NOMO-1 (cell line): ENCODE measurements at regions not wholly inside any gene's neighbourhood (a gene's known extent, or its start where the extent isn't known, plus 50 kb on each side); places are given as distances from the start of the nearest gene placed in this dataset.
"Not testable (repeated sequence)": the region's sequence is repeated elsewhere in the genome, so short reads cannot be mapped to it uniquely, and the experiment has no call there.

Experiments
- DNase-seq, 2 experiments: peaks; one replicate each; lab custom pipeline; 2025; ENCODE audit not compliant: unreplicated experiment in 2 of 2; lab: John Stamatoyannopoulos, UW

DNA sequence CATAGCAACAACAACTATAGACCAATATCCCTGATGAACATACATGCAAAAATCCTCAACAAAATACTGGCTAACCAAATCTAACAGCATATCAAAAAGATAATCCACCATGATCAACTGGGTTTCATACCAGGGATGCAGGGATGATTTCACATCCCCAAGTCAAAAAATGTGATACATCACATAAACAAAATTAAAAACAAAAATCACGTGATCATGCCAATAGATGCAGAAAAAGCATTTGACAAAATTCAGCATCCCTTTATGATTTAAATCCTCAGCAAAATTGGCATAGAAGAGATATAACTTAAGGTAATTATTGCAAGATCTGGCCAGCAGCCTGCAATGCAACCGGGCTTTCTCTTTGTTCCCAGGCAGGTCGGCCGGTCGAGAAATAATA lies 735.1 kb upstream of the SGO1 start:
- not testable (repeated sequence) for DNase-seq

GRCh38 chr3:20916951-20917606 lies 731.1 kb upstream of the SGO1 start:
- no peak for DNase-seq

DNA sequence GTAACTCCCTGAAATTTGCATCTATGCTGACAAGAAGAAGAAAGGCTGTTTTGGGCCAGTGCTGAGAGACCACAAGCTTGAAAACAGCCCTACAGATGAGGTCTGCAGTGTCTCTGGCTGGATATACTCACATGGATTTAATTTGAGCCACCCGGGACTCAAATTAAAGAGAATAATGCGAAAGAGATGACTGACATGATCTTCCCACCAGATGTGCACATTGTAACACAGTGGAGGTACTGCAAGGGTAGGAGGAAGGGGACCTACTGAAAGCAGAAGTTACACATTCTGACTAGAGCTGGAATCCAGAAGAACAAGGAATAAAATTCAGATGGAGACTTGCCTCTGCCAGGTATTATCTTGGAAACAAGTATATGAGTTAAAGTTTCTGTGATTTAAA lies 728.3 kb upstream of the SGO1 start:
- no peak for DNase-seq

DNA sequence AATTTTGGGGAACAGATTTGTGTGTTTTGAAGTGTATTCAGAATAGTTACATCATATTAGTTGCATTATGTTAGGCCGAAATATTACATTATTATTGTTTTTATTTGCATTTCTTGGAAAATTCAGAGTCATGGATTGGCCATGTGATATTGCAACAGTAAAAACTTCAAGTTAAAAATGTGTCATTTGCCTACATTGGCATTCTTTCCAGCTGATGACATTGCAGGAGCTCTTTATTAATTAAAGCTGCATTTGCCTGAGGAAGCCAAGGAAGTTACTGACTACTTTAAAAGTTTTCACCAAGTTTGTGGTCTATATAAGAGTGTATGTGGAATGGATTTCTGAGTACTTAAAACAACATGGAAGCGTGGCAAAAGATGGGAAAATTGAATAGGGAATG lies 726.4 kb upstream of the SGO1 start:
- no peak for DNase-seq

DNA sequence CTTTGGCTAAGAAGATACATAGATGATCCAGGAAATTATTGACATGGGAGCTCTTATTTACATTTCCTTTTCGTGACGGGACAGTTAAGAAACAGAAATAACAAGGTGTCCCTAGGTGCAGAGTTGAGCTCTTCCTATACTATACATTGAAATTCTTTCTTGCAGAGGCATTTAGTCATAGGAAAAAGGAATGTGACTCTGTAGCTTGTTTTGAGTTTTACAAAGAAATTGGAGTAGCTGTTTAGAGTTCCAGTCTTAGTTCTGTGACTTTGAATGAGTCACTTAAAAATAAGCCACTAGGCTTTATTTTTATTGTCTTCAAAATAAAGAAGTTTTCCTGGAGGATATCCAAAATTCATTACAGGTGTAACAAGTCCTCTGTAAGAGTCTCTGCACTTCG lies 723.5 kb upstream of the SGO1 start:
- DNase-seq: no peak

DNA sequence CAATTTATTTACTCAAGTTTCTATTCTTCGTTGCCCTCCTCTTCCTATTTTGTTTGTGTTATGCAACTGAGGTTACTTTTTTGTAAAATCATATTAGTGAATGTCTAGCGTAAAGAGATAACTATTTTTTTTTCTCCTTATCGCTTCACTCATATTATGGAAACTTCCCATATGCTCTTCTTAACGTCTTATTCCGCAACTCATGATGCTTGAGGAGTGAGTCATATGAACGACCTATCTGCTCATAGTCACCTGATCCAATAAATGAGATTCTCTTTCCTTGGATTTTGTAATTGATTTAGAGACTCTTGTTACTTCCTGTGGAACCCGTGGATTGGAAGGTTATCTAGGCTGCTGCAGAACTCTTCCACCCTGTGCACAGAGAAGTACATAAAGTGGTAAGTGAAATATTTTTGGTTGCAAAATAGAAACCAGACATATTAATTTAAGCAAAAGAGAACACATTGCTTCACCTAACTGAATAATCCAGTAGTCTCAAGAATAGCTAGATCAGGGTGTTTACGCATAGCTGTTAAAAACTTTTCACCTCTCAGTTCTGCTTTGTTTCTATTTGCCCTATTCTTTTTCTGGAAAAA lies 719.3 kb upstream of the SGO1 start:
- DNase-seq: peak; percentile 4 to 69

GRCh38 chr3:20904671-20905070 lies 718.7 kb upstream of the SGO1 start:
- DNase-seq: no peak

- DNase-seq: no peak
Observed at GRCh38 chr3:20898962-20899361, 713.0 kb upstream of the SGO1 start.

- no peak for DNase-seq
Observed at GRCh38 chr3:20890111-20890519, 704.1 kb upstream of the SGO1 start.

DNA sequence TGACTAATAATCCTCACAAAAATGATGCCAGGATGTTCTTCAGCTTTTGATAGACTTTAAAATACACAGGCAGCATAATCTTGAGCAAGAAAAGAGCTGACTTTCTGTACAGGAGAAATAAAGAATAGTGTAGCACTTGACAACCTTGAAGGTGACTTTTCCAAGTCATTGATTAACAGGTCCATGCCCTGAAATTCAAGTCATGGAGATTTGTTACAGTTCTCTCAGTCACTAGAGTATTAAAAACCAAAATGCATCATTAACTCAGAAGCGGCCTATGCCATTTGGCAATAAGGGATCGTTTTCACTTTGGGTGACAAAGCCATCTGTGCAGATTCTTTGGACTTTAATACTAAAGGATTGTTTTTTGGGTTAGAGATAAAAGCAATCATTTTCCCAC lies 692.7 kb upstream of the SGO1 start:
- no peak for DNase-seq

DNA sequence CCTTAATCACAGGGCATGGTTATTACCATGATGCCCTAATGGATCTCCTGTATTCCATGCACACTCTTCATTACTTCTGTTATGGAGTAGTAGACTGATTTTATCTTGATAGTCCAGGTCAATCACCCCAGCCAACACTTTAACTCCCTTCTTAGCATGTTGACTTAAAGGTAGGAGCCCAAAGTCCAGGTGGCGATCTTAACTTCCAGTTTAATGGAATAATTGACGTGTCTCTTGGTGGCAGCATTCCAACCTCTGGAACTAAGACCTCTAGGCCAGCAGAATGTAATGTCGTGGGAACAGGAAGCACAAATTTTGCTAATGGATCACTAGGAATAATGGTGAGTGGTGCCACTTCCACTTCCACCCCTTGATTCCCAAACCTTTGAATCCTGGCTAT lies 687.2 kb upstream of the SGO1 start:
- DNase-seq: no peak

DNA sequence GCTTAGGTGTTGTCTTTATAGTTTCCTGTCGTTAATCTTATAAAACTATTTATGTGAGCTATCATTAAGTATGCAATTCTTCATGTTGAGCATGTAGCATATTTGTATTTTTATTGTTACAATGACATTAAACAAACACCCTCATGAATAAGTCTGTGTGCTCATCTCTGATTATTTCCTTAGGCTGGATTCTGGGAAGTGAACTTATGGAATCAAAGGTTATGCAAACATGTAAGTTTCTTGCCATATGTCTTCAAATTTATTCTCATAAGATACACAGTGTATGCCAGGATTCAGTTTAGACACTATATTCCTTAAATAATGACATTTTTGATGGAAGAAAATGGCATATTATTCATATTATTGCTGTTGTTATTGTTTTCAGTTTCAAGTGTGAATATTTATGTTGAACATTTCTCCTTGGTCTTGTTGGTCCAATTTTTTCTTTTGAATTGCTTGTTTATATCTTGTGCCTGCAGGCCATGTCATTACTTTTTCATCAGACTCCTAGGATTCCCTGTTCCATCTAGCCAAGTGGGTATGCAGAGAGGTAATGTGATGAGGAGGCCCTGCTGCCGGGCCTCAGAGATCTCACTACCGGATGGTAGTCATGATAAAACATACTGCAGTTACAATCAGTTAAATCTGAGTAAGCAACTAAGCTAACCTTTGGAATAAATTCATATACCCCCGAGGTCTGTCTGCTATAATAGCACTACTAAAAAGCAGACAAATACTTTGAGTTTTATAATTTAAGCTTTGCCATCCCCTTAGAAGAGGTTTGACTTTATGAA lies 684.3 kb upstream of the SGO1 start:
- DNase-seq: no peak

GRCh38 chr3:20865803-20866202 lies 679.8 kb upstream of the SGO1 start:
- no peak for DNase-seq

DNA sequence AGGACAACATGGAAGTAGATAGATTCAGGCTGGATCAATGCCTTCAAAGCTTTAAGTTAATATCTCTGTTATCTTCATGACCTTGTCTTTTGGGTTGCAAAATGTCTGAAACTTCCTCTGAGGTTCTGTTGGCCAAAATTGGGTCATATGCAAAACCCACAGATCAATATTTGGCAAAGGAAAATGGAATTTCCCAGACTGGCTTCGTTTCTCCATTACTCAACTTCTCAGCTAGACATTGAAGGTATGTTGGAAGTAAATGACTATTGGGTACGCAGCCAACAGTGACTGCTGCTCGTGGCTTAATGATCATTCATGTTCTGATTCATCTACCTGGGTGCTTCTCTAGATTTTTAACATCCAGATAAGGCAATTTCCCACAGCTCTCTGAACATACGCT lies 675.4 kb upstream of the SGO1 start:
- DNase-seq: no peak

DNA sequence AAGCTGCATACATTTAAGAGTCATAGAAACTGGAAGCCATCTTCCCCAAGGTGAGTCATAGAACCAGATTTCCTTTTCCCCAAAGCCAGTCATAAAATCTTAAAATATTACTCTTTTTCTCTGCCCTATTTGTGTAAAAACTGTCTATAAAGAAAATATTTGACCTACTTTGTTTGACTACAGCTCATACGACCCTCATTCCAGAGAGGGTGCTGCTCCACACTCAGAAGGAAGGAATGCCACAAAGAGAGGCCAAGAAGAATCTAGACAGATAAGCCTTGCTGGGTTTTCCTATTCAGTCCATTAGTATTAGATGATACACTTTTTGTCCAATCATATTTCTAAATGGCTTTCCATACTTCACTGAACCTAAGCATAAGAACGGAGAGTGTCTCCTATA lies 671.6 kb upstream of the SGO1 start:
- no peak for DNase-seq

- no peak for DNase-seq
Observed at GRCh38 chr3:20853890-20854289, 667.9 kb upstream of the SGO1 start.

GRCh38 chr3:20852712-20853111 lies 666.7 kb upstream of the SGO1 start:
- DNase-seq: no peak

DNA sequence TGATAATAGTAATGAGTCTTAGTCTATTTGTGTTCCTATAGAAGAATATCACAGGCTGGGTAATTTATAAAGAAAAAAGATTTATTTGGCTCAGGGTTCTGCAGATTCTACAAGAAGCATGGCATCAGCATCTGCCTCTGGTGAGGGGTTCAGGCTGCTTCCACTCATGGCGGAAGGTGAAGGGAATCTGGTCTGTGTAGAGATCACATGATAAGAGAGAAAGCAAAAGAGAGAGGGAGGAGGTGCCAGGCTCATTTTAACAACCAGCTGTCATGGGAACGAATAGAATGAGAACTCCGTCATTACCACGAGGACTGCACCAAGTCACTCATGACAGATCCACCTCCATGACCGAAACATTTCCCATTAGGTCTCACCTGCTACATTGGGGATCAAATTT lies 664.0 kb upstream of the SGO1 start:
- DNase-seq: no peak

- no peak for DNase-seq
Observed at GRCh38 chr3:20846832-20847231, 660.8 kb upstream of the SGO1 start.

DNA sequence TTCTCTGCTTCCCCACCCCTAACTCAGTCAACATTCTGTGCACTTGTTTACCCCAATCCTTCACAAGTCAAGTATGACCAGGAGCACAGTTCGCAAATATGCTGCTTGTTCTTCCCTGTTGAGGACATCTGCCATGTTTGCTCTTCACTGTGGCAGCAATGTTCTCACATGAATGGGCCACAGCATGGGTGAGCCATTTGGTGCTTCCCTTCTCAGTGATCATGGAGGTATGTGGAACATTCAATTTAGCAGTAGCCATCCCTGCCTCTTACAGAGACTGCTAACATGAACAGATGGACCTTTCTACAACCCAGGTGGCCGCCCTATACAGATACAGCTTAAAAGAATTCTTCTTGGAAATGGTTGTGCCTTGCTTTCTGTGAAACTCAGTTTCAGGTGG lies 660.1 kb upstream of the SGO1 start:
- no peak for DNase-seq

DNA sequence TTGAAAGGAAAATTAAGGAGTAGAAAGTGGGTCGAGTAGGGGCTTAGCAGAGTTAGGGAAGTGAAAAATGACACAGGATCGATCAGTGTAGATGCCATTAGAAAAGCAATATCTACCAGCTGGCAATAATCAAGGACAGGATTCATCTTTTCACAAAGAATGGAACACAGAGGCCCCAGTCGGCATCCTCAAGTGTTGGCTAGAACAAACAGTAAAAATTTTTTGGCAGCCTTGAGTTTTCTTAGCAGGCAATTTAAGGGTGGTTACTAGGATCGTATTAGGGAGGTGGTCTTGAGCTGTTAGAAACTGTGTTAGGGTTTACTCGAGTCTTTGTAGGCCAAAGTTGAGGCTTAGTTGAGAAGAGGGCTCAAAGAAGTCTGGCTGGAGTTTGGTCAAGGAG lies 658.8 kb upstream of the SGO1 start:
- no peak for DNase-seq
